ENCODE measurements at regions not wholly inside any gene's neighbourhood (a gene's known extent, or its start where the extent isn't known, plus 50 kb on each side); places are given as distances from the start of the nearest gene placed in this dataset.

GRCh38 chr16:66266436-66267291 lies 99.8 kb upstream of the CDH5 start:
- no peak for DNase-seq (ENCODE audit: low read depth in 2 of 3, low spot score in 1 of 3)

- no peak for DNase-seq (ENCODE audit: low read depth in 2 of 3, low spot score in 1 of 3)
These were observed 100.8 kb upstream of the CDH5 start for GRCh38 chr16:66265556-66266141.

- DNase-seq (ENCODE audit: low read depth in 2 of 3, low spot score in 1 of 3) = no peak
These were observed 101.5 kb upstream of the CDH5 start for GRCh38 chr16:66265048-66265415.

- DNase-seq (ENCODE audit: low read depth in 2 of 3, low spot score in 1 of 3) = no peak
These were observed 102.0 kb upstream of the CDH5 start for GRCh38 chr16:66264311-66265047.

- DNase-seq (ENCODE audit: low read depth in 2 of 3, low spot score in 1 of 3) = no peak
These were observed 102.5 kb upstream of the CDH5 start for GRCh38 chr16:66263973-66264310.

GRCh38 chr16:66263168-66263972 lies 103.1 kb upstream of the CDH5 start:
- no peak for DNase-seq (ENCODE audit: low read depth in 2 of 3, low spot score in 1 of 3)

GRCh38 chr16:66262253-66263167 lies 104.0 kb upstream of the CDH5 start:
- no peak for DNase-seq (ENCODE audit: low read depth in 2 of 3, low spot score in 1 of 3)

- DNase-seq (ENCODE audit: low read depth in 2 of 3, low spot score in 1 of 3) = no peak
These were observed 104.7 kb upstream of the CDH5 start for GRCh38 chr16:66261826-66262225.

GRCh38 chr16:66260522-66261254 lies 105.8 kb upstream of the CDH5 start:
- no peak for DNase-seq (ENCODE audit: low read depth in 2 of 3, low spot score in 1 of 3)

- no peak for DNase-seq (ENCODE audit: low read depth in 2 of 3, low spot score in 1 of 3)
These were observed 107.3 kb upstream of the CDH5 start for GRCh38 chr16:66258916-66259845.

GRCh38 chr16:66256919-66257318 lies 109.6 kb upstream of the CDH5 start:
- DNase-seq (ENCODE audit: low read depth in 2 of 3, low spot score in 1 of 3) = no peak

GRCh38 chr16:66255647-66256046 lies 110.8 kb upstream of the CDH5 start:
- no peak for DNase-seq (ENCODE audit: low read depth in 2 of 3, low spot score in 1 of 3)

- no peak for DNase-seq (ENCODE audit: low read depth in 2 of 3, low spot score in 1 of 3)
These were observed 111.7 kb upstream of the CDH5 start for GRCh38 chr16:66254751-66255150.

- DNase-seq (ENCODE audit: low read depth in 2 of 3, low spot score in 1 of 3) = no peak
These were observed 112.4 kb upstream of the CDH5 start for GRCh38 chr16:66254106-66254505.

GRCh38 chr16:66251476-66252160 lies 114.9 kb upstream of the CDH5 start:
- DNase-seq (ENCODE audit: low read depth in 2 of 3, low spot score in 1 of 3) = no peak

- DNase-seq (ENCODE audit: low read depth in 2 of 3, low spot score in 1 of 3) = no peak
These were observed 115.6 kb upstream of the CDH5 start for GRCh38 chr16:66250686-66251431.
